CD4-positive, alpha-beta T cell (primary cell): ENCODE measurements at regions not wholly inside any gene's neighbourhood (a gene's known extent, or its start where the extent isn't known, plus 50 kb on each side); places are given as distances from the start of the nearest gene placed in this dataset.
"Not testable (repeated sequence)": the region's sequence is repeated elsewhere in the genome, so short reads cannot be mapped to it uniquely, and the experiment has no call there.

Source experiments
- ATAC-seq: fragments of 200-7000 bp; cut with Tn5 transposase; one replicate; pipeline ENCODE4 v1.10.0; 2022; ENCODE audit warnings: mild to moderate bottlenecking; ENCODE audit not compliant: poor library complexity
- CTCF ChIA-PET: fragments of 350-600 bp; sonication (Branson Sonifier 250); formaldehyde crosslinking; loops from one replicate; lab custom pipeline; 2021; ENCODE audit warnings: antibody characterized with exemption, inconsistent platforms; lab: Charles Lee
- POLR2A ChIA-PET: fragments of 350-600 bp; sonication (Branson Sonifier 250); formaldehyde crosslinking; loops from one replicate; lab custom pipeline; 2021; ENCODE audit warnings: antibody characterized with exemption, inconsistent platforms; lab: Charles Lee
- DNase-seq, 14 experiments: peaks; one replicate each; pipeline ENCODE4 v3.0.0-alpha.2; 2013 to 2020; ENCODE audit warnings: mixed read lengths in 2 of 14
- H3K27ac ChIP-seq, 2 donors: one replicate each; pipeline versions ENCODE4 v1.5.1 to v1.7.0; 2013; ENCODE audit warnings: low read length in 2 of 2, low read depth in 1 of 2, mild to moderate bottlenecking in 1 of 2
- H3K27me3 ChIP-seq, 2 experiments: 1 replicate in 1 of 2; 2 replicates in 1 of 2; pipeline versions ENCODE4 v1.6.1 to v1.7.0; 2013; ENCODE audit warnings: low read length in 2 of 2, control low read depth in 1 of 2, mild to moderate bottlenecking in 1 of 2, moderate library complexity in 1 of 2; ENCODE audit not compliant: insufficient read depth in 2 of 2, control insufficient read depth in 1 of 2
- H3K36me3 ChIP-seq: one replicate; pipeline ENCODE4 v1.6.1; 2013; ENCODE audit warnings: low read length, control low read depth; ENCODE audit not compliant: insufficient read depth
- H3K4me1 ChIP-seq: one replicate; pipeline ENCODE4 v1.6.1; 2013; ENCODE audit warnings: low read length, control low read depth; ENCODE audit not compliant: insufficient read depth
- H3K4me3 ChIP-seq: one replicate; pipeline ENCODE4 v1.5.1; 2013; ENCODE audit warnings: mild to moderate bottlenecking, low read length, moderate library complexity
- H3K9me3 ChIP-seq, 2 experiments: 1 replicate in 1 of 2; 2 replicates in 1 of 2; pipeline versions ENCODE4 v1.6.1 to v1.7.0; 2013; ENCODE audit warnings: low read length in 2 of 2, mild to moderate bottlenecking in 2 of 2, control low read depth in 1 of 2, moderate library complexity in 1 of 2; ENCODE audit not compliant: control insufficient read depth in 1 of 2, insufficient read depth in 1 of 2
- H3K27ac Mint-ChIP-seq: one replicate; pipeline ENCODE4 v1.8.0; 2020; ENCODE audit warnings: mixed read lengths
- H3K27me3 Mint-ChIP-seq: one replicate; pipeline ENCODE4 v1.8.0; 2021; ENCODE audit warnings: mixed read lengths
- H3K36me3 Mint-ChIP-seq: one replicate; pipeline ENCODE4 v1.8.0; 2021; ENCODE audit warnings: low read depth, mixed read lengths
- H3K4me1 Mint-ChIP-seq: one replicate; pipeline ENCODE4 v1.8.0; 2021; ENCODE audit warnings: low read depth, mixed read lengths
- H3K4me3 Mint-ChIP-seq: one replicate; pipeline ENCODE4 v1.8.0; 2020; ENCODE audit warnings: mild to moderate bottlenecking, mixed read lengths
- H3K9me3 Mint-ChIP-seq: one replicate; pipeline ENCODE4 v1.8.0; 2020; ENCODE audit warnings: mixed read lengths
- CTCF ChIP-seq: fragments of 200-600 bp; IDR thresholded peaks from one replicate; pipeline ENCODE4 v1.8.0; 2022; ENCODE audit warnings: antibody characterized with exemption, mild to moderate bottlenecking
- intact Hi-C, 2 experiments: fragments of 100-400 bp; cut with DNase I in 1 of 2; cut with micrococcal nuclease in 1 of 2; formaldehyde crosslinking; loops; one replicate each; pipeline versions ENCODE4 v1.15.1 to v1.9.0; 2023 to 2025; cut with DNase I, micrococcal nuclease

- peaks cover 10% of the 10 kb centered on the region for H3K9me3 Mint-ChIP-seq
- DNase-seq (no peak), ATAC-seq (no peak)
- peaks cover 3 to 7% of the 10 kb centered on the region in 2 experiments for H3K9me3 ChIP-seq
- H3K27me3 ChIP-seq, result no peaks in the 10 kb centered on the region
- no peaks in the 10 kb centered on the region for H3K36me3 ChIP-seq
- POLR2A ChIA-PET, result no interaction called here
- CTCF ChIA-PET, result no interaction called here
- H3K27ac Mint-ChIP-seq, result no peak overlapping the region
- H3K4me1 Mint-ChIP-seq, result no peaks in the 10 kb centered on the region
- H3K4me3 Mint-ChIP-seq, result no peak overlapping the region
- intact Hi-C loops, result no loop called here
- H3K4me1 ChIP-seq, result no peaks in the 10 kb centered on the region
- no peak for TF ChIP-seq CTCF
- no peak overlapping the region for H3K4me3 ChIP-seq
- H3K27ac ChIP-seq, result no peak overlapping the region
- no peaks in the 10 kb centered on the region for H3K36me3 Mint-ChIP-seq
- no peaks in the 10 kb centered on the region for H3K27me3 Mint-ChIP-seq
These were observed 330.8 kb downstream of the BTBD3 start for GRCh38 chr20:12248481-12248880.

GRCh38 chr20:12250661-12251060 is 333.0 kb downstream of the BTBD3 start:
- H3K27me3 Mint-ChIP-seq, H3K36me3 Mint-ChIP-seq, ATAC-seq, H3K4me3 Mint-ChIP-seq, intact Hi-C loops, H3K4me3 ChIP-seq, H3K36me3 ChIP-seq, H3K4me1 Mint-ChIP-seq, H3K9me3 ChIP-seq, H3K27me3 ChIP-seq, H3K4me1 ChIP-seq, H3K27ac Mint-ChIP-seq, H3K27ac ChIP-seq, DNase-seq, POLR2A ChIA-PET, CTCF ChIA-PET: not testable (repeated sequence)
- peaks cover 12% of the 10 kb centered on the region for H3K9me3 Mint-ChIP-seq

GRCh38 chr20:12252793-12253192 is 335.1 kb downstream of the BTBD3 start:
- no peak for DNase-seq
- ChIA-PET CTCF (no interaction called here), POLR2A (no interaction called here)
- no peak overlapping the region for H3K27ac ChIP-seq
- no peaks in the 10 kb centered on the region for H3K27me3 ChIP-seq
- H3K4me1 ChIP-seq, result no peaks in the 10 kb centered on the region
- Mint-ChIP-seq H3K36me3 (no peaks in the 10 kb centered on the region), H3K27ac (no peak overlapping the region), H3K4me1 (no peaks in the 10 kb centered on the region), H3K27me3 (no peaks in the 10 kb centered on the region), H3K4me3 (no peak overlapping the region), H3K9me3 (peaks cover 17% of the 10 kb centered on the region)
- no peak for TF ChIP-seq CTCF
- no peaks in the 10 kb centered on the region for H3K36me3 ChIP-seq
- H3K4me3 ChIP-seq, result no peak overlapping the region
- H3K9me3 ChIP-seq, result peaks cover 3 to 4% of the 10 kb centered on the region in 2 experiments
- ATAC-seq, result no peak
- intact Hi-C loops, result no loop called here

- ATAC-seq, result no peak
- H3K4me3 ChIP-seq, result no peak overlapping the region
- H3K4me1 ChIP-seq, result no peaks in the 10 kb centered on the region
- CTCF ChIA-PET, result no interaction called here
- H3K9me3 ChIP-seq, result peaks cover 3 to 7% of the 10 kb centered on the region in 2 experiments
- intact Hi-C loops, result no loop called here
- POLR2A ChIA-PET, result no interaction called here
- no peaks in the 10 kb centered on the region for H3K27me3 Mint-ChIP-seq
- peaks cover 11% of the 10 kb centered on the region for H3K9me3 Mint-ChIP-seq
- no peaks in the 10 kb centered on the region for H3K27me3 ChIP-seq
- H3K36me3 Mint-ChIP-seq, result no peaks in the 10 kb centered on the region
- DNase-seq, result no peak
- no peak for TF ChIP-seq CTCF
- H3K36me3 ChIP-seq, result no peaks in the 10 kb centered on the region
- H3K27ac Mint-ChIP-seq, result no peak overlapping the region
- H3K4me3 Mint-ChIP-seq, result no peak overlapping the region
- H3K27ac ChIP-seq, result no peak overlapping the region
- H3K4me1 Mint-ChIP-seq, result no peaks in the 10 kb centered on the region
These were observed 337.8 kb downstream of the BTBD3 start for GRCh38 chr20:12255461-12255970.
